Thoracic aorta (tissue), 2 donors: ENCODE measurements at regions not wholly inside any gene's neighbourhood (a gene's known extent, or its start where the extent isn't known, plus 50 kb on each side); places are given as distances from the start of the nearest gene placed in this dataset.
"Not testable (repeated sequence)": the region's sequence is repeated elsewhere in the genome, so short reads cannot be mapped to it uniquely, and the experiment has no call there.

Experiments
- ATAC-seq: fragments of 150-250 bp; one replicate; pipeline ENCODE4 v1.8.0; 2017; ENCODE audit warnings: low read depth; ENCODE audit not compliant: insufficient number of reproducible peaks, low FRiP score
- DNase-seq: peaks from one replicate; pipeline ENCODE4 v3.0.0-alpha.2; 2020; ENCODE audit warnings: low spot score
- H3K27ac ChIP-seq, 2 donors: fragments of 200-600 bp; sonication (generic); 1 replicate in 1 of 2; 2 replicates in 1 of 2; pipeline ENCODE4 v1.5.1; 2016; ENCODE audit warnings: mild to moderate bottlenecking in 2 of 2, moderate library complexity in 2 of 2
- H3K27me3 ChIP-seq: fragments of 200-600 bp; sonication (generic); replicated peaks from 2 replicates; pipeline ENCODE4 v1.6.0; 2016; ENCODE audit warnings: mild to moderate bottlenecking; ENCODE audit not compliant: insufficient read depth
- H3K36me3 ChIP-seq: fragments of 200-600 bp; sonication (generic); one replicate; pipeline ENCODE4 v1.5.1; 2016
- H3K4me1 ChIP-seq, 2 donors: fragments of 200-600 bp; sonication (generic); 1 replicate in 1 of 2; 2 replicates in 1 of 2; pipeline versions ENCODE4 v1.5.1 to v1.6.0; 2016; ENCODE audit warnings: low read depth in 2 of 2, mild to moderate bottlenecking in 1 of 2; ENCODE audit not compliant: control insufficient read depth in 1 of 2
- H3K4me3 ChIP-seq: fragments of 200-600 bp; sonication (generic); 2 replicates; pipeline ENCODE4 v1.5.1; 2016; ENCODE audit warnings: mild to moderate bottlenecking
- H3K9me3 ChIP-seq: fragments of 200-600 bp; sonication (generic); 2 replicates; pipeline ENCODE4 v1.5.1; 2016
- CTCF ChIP-seq: fragments of 200-600 bp; sonication (generic); IDR thresholded peaks from one replicate; pipeline ENCODE4 v1.5.1; 2019; ENCODE audit warnings: antibody characterized with exemption

DNA sequence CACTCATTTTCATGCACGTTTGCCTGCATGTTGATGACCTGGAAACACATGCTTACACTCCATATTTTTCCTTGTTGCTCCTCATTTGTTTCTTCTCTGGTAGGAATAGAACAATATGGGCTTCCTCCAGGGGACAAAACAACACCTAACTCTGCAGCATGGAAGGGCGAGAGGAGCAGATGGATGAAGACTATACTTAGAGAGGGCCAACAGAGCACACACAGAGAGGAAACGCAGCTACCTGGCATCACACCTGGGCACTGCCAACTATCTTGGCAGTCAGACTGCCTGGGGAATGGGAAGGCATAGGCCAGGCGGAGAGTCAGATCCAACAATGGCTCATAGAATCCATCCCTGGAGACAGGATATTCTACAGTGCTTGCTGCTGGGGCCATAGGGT lies 290.9 kb downstream of the CD83 start:
- Histone ChIP-seq H3K27me3 (no peaks in the 10 kb centered on the region), H3K4me3 (no peak overlapping the region), H3K36me3 (no peaks in the 10 kb centered on the region), H3K27ac (no peak overlapping the region), H3K4me1 (no peaks in the 10 kb centered on the region), H3K9me3 (no peaks in the 10 kb centered on the region)
- DNase-seq (no peak), ATAC-seq (no peak)
- TF ChIP-seq CTCF, result no peak

GRCh38 chr6:14412026-14412425 lies 294.5 kb downstream of the CD83 start:
- Histone ChIP-seq H3K27me3 (no peaks in the 10 kb centered on the region), H3K27ac (no peak overlapping the region), H3K9me3 (no peaks in the 10 kb centered on the region), H3K4me1 (no peaks in the 10 kb centered on the region), H3K36me3 (no peaks in the 10 kb centered on the region), H3K4me3 (no peak overlapping the region)
- ATAC-seq (no peak), DNase-seq (no peak)
- no peak for TF ChIP-seq CTCF

GRCh38 chr6:14415452-14415851 lies 297.9 kb downstream of the CD83 start:
- Histone ChIP-seq H3K27ac (no peak overlapping the region), H3K9me3 (no peaks in the 10 kb centered on the region)
- ATAC-seq, result no peak

DNA sequence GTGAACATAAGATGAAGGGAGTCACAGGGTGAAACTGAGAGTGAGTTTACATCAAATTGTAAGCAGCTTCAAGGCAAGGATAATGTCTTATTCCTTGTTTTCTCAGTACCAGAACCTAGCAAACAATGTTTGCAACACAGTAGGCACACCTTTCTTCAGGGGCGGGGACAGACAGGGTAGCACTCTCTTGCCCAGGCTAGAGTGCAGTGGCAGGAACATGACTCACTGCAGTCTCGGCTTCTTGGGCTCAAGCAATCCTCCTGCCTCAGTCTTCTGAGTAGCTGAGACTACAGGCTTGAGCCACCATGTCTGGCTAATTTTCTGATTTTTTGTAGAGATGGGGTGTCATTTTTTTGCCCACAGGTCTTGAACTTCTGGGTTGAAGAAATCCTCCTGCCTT lies 299.8 kb downstream of the CD83 start:
- Histone ChIP-seq H3K36me3 (no peaks in the 10 kb centered on the region), H3K9me3 (no peaks in the 10 kb centered on the region), H3K4me1 (no peaks in the 10 kb centered on the region), H3K4me3 (no peak overlapping the region), H3K27ac (no peak overlapping the region), H3K27me3 (no peaks in the 10 kb centered on the region)
- ATAC-seq, result no peak
- no peak for TF ChIP-seq CTCF
- DNase-seq, result no peak

More at GRCh38 chr6:14415452-14415851, 297.9 kb downstream of the CD83 start:
- no peak for DNase-seq
- Histone ChIP-seq H3K4me3 (no peak overlapping the region), H3K4me1 (no peaks in the 10 kb centered on the region), H3K36me3 (no peaks in the 10 kb centered on the region), H3K27me3 (no peaks in the 10 kb centered on the region)
- TF ChIP-seq CTCF, result no peak

DNA sequence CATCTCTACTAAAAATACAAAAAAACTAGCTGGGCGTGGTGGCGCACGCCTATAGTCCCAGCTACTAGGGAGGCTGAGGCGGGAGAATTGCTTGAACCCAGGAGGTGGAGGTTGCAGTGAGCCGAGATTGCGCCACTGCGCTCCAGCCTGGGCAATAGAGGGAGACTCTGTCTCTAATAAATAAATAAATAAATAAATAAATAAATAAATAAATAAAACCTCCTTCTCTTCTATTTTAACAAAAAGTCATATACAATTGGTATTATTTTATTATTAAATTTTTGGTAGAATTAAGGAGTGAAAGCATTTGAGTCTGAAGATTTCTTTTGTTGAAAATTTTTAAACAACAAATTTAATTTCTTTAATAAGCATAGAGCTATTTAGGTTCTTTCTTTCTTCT lies 301.7 kb downstream of the CD83 start:
- not testable (repeated sequence) for ATAC-seq, H3K9me3 ChIP-seq, H3K27me3 ChIP-seq, H3K4me1 ChIP-seq, H3K36me3 ChIP-seq, H3K27ac ChIP-seq, H3K4me3 ChIP-seq, DNase-seq

DNA sequence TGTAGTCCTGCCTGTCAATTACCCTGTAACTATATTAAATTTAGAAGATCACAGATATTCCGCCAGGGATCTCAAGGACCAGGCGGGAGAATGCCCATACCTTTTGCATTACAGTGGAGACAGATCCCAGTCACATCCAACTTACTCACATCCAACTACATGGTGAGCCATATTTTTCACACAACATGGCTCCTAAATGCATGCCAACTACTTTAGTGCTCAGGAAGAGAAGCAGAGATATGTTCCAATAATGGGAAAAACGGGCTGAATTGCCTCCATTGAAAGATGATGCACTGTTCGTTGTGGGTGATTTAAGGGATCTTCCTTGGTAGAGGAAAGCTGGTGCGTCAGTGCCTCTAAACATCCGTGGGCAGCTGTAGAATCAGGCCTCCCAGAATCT lies 304.5 kb downstream of the CD83 start:
- peaks cover 0 to 8% of the 10 kb centered on the region in 2 donors for H3K4me1 ChIP-seq
- no peaks in the 10 kb centered on the region for H3K36me3 ChIP-seq
- no peaks in the 10 kb centered on the region for H3K9me3 ChIP-seq
- no peak overlapping the region for H3K4me3 ChIP-seq
- DNase-seq (no peak), ATAC-seq (no peak)
- no peak overlapping the region for H3K27ac ChIP-seq
- TF ChIP-seq CTCF, result no peak
- H3K27me3 ChIP-seq, result no peaks in the 10 kb centered on the region
